ENCODE measurements at regions not wholly inside any gene's neighbourhood (a gene's known extent, or its start where the extent isn't known, plus 50 kb on each side); places are given as distances from the start of the nearest gene placed in this dataset.

GRCh38 chr9:115254287-115255180, 136.6 kb upstream of the TNC start:
- no peak for DNase-seq (ENCODE audit: low spot score)

- DNase-seq (ENCODE audit: low spot score), result no peak
These were observed 143.7 kb upstream of the TNC start for GRCh38 chr9:115261656-115262081.

GRCh38 chr9:115262477-115262876, 144.5 kb upstream of the TNC start:
- DNase-seq (ENCODE audit: low spot score), result no peak

GRCh38 chr9:115262952-115263351, 145.0 kb upstream of the TNC start:
- no peak for DNase-seq (ENCODE audit: low spot score)

- no peak for DNase-seq (ENCODE audit: low spot score)
These were observed 145.6 kb upstream of the TNC start for GRCh38 chr9:115263371-115264075.

GRCh38 chr9:115264313-115264712, 146.4 kb upstream of the TNC start:
- DNase-seq (ENCODE audit: low spot score), result no peak

GRCh38 chr9:115267790-115268189, 149.8 kb upstream of the TNC start:
- no peak for DNase-seq (ENCODE audit: low spot score)

GRCh38 chr9:115275753-115276152, 157.8 kb upstream of the TNC start:
- DNase-seq (ENCODE audit: low spot score), result no peak

GRCh38 chr9:115276621-115277020, 158.7 kb upstream of the TNC start:
- DNase-seq (ENCODE audit: low spot score), result no peak

- no peak for DNase-seq (ENCODE audit: low spot score)
These were observed 159.3 kb upstream of the TNC start for GRCh38 chr9:115277301-115277700.

- no peak for DNase-seq (ENCODE audit: low spot score)
These were observed 160.5 kb upstream of the TNC start for GRCh38 chr9:115278326-115279035.

GRCh38 chr9:115283395-115283794, 165.4 kb upstream of the TNC start:
- no peak for DNase-seq (ENCODE audit: low spot score)

- DNase-seq (ENCODE audit: low spot score), result no peak
These were observed 167.9 kb upstream of the TNC start for GRCh38 chr9:115285836-115286235.

- DNase-seq (ENCODE audit: low spot score), result no peak
These were observed 168.5 kb upstream of the TNC start for GRCh38 chr9:115286411-115286810.

- no peak for DNase-seq (ENCODE audit: low spot score)
These were observed 171.8 kb upstream of the TNC start for GRCh38 chr9:115289757-115290208.

- DNase-seq (ENCODE audit: low spot score), result no peak
These were observed 173.9 kb upstream of the TNC start for GRCh38 chr9:115291841-115292240.

- no peak for DNase-seq (ENCODE audit: low spot score)
These were observed 174.8 kb upstream of the TNC start for GRCh38 chr9:115292584-115293279.

GRCh38 chr9:115295734-115296133, 177.8 kb upstream of the TNC start:
- no peak for DNase-seq (ENCODE audit: low spot score)

GRCh38 chr9:115296831-115297565, 179.0 kb upstream of the TNC start:
- no peak for DNase-seq (ENCODE audit: low spot score)

- DNase-seq (ENCODE audit: low spot score), result no peak
These were observed 182.2 kb upstream of the TNC start for GRCh38 chr9:115300116-115300515.

GRCh38 chr9:115300874-115301273, 182.9 kb upstream of the TNC start:
- DNase-seq (ENCODE audit: low spot score), result no peak
